Nephron progenitor cell (in vitro differentiated cells): ENCODE measurements at regions not wholly inside any gene's neighbourhood (a gene's known extent, or its start where the extent isn't known, plus 50 kb on each side); places are given as distances from the start of the nearest gene placed in this dataset.

ENCODE experiments used
- DNase-seq: peaks from one replicate; pipeline ENCODE4 v3.0.0; 2021
- H3K27ac Mint-ChIP-seq: 2 replicates; pipeline ENCODE4 v1.8.0; 2021; ENCODE audit warnings: mild to moderate bottlenecking, moderate library complexity, mixed read lengths
- H3K27me3 Mint-ChIP-seq: 2 replicates; pipeline ENCODE4 v1.8.0; 2021; ENCODE audit warnings: mild to moderate bottlenecking, low read depth, mixed read lengths; ENCODE audit not compliant: poor library complexity
- H3K36me3 Mint-ChIP-seq: 2 replicates; pipeline ENCODE4 v1.8.0; 2021; ENCODE audit warnings: low read depth, mixed read lengths
- H3K4me1 Mint-ChIP-seq: 2 replicates; pipeline ENCODE4 v1.8.0; 2021; ENCODE audit warnings: mixed read lengths
- H3K4me3 Mint-ChIP-seq: 2 replicates; pipeline ENCODE4 v1.8.0; 2021; ENCODE audit warnings: mild to moderate bottlenecking, moderate library complexity, mixed read lengths
- H3K9me3 Mint-ChIP-seq: 2 replicates; pipeline ENCODE4 v1.8.0; 2021; ENCODE audit warnings: mild to moderate bottlenecking, moderate library complexity, mixed read lengths
- TF ChIP-seq, protein P1 (sequence below): fragments of 200-600 bp; sonication (generic); IDR thresholded peaks from 2 replicates; pipeline ENCODE4 v1.5.0; 2021; ENCODE audit warnings: antibody characterized with exemption

- TF ChIP-seq, protein P1, sequence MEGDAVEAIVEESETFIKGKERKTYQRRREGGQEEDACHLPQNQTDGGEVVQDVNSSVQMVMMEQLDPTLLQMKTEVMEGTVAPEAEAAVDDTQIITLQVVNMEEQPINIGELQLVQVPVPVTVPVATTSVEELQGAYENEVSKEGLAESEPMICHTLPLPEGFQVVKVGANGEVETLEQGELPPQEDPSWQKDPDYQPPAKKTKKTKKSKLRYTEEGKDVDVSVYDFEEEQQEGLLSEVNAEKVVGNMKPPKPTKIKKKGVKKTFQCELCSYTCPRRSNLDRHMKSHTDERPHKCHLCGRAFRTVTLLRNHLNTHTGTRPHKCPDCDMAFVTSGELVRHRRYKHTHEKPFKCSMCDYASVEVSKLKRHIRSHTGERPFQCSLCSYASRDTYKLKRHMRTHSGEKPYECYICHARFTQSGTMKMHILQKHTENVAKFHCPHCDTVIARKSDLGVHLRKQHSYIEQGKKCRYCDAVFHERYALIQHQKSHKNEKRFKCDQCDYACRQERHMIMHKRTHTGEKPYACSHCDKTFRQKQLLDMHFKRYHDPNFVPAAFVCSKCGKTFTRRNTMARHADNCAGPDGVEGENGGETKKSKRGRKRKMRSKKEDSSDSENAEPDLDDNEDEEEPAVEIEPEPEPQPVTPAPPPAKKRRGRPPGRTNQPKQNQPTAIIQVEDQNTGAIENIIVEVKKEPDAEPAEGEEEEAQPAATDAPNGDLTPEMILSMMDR, result no peak
- Mint-ChIP-seq H3K4me1 (no peaks in the 10 kb centered on the region), H3K27me3 (no peaks in the 10 kb centered on the region), H3K9me3 (peaks cover 13% of the 10 kb centered on the region), H3K36me3 (peaks cover 10% of the 10 kb centered on the region), H3K4me3 (no peak overlapping the region), H3K27ac (no peak overlapping the region)
- no peak for DNase-seq
These were observed 287.4 kb downstream of the RAB28 start for GRCh38 chr4:13196721-13197120.

DNA sequence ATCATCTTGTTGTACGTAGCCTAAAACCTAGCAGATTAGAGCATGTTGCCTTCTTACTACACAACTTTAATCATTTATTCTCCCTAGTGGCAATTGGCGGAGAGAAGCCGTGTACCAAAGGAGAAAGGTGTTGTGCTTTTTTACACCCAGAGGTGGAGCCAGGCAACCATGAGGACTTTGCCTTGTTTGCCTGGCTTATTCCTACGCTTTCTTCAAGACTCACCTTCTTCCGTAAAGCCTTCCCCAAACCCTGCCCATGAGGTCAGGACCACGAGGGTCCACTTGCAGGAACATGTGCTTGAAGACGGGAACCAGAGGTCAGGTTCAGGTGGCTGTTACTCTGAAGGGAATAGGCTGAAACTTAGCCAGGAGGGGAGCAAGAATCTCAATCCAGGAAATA, 290.5 kb downstream of the RAB28 start:
- Mint-ChIP-seq H3K27me3 (no peaks in the 10 kb centered on the region), H3K4me3 (no peak overlapping the region), H3K9me3 (peaks cover 13% of the 10 kb centered on the region), H3K4me1 (no peaks in the 10 kb centered on the region), H3K27ac (no peak overlapping the region), H3K36me3 (peaks cover 10% of the 10 kb centered on the region)
- TF ChIP-seq, protein P1, result no peak
- no peak for DNase-seq

DNA sequence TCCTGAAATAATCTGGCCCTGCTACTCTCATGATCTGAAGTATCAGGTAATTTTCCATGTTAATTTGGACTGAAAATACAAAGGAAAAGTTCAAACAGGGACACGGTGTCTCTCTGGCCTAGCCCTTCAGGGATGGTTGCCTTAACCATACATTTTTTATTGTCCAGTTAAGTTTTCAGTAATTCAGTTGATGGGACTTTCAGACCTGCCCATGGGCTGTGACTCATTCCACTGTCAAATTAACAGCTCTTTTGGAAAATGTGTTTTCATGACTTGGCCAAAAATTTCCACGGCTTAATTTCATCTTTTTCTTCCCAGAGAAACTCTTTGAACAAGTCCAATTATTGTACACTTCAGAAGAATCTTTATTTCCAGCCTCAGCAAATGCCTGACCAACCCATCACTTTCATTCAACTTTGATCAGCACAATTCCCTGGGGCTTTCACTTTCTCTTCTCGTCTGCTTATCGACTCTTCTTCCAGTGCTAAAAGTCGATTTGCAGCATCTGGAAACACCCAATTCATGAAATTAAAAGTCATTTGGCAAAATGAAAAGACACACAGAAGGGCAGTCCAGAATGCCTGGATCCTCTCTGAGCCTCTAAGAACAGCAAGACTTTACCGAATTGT, 293.9 kb downstream of the RAB28 start:
- Mint-ChIP-seq H3K9me3 (peaks cover 22% of the 10 kb centered on the region), H3K27me3 (no peaks in the 10 kb centered on the region), H3K4me1 (no peaks in the 10 kb centered on the region), H3K36me3 (peaks cover 10% of the 10 kb centered on the region), H3K27ac (no peak overlapping the region), H3K4me3 (no peak overlapping the region)
- TF ChIP-seq, protein P1, result no peak
- no peak for DNase-seq

DNA sequence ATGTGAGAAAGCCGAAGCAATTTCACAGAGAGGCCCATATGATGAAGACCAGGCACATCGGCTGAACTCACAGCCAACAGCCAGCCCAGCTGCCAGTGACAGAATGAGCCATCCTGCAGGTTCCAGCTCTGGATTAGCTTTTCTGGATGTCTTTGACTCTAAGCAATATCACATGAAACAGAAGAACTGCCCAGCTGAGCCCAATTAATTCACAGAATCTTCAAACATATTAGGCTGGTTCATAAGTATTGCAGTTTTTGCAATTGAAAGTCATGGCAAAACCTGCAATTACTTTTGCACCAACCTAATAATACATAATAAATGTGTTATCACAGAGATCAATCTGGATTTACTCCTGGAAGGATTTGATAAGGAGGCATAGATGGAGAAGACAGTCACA, 299.9 kb downstream of the RAB28 start:
- TF ChIP-seq, protein P1, result no peak
- Mint-ChIP-seq H3K4me3 (no peak overlapping the region), H3K9me3 (peaks cover 12% of the 10 kb centered on the region), H3K27ac (no peak overlapping the region), H3K36me3 (no peaks in the 10 kb centered on the region), H3K4me1 (peaks cover 9% of the 10 kb centered on the region), H3K27me3 (no peaks in the 10 kb centered on the region)
- no peak for DNase-seq

- Mint-ChIP-seq H3K27ac (no peak overlapping the region), H3K4me1 (peaks cover 27% of the 10 kb centered on the region), H3K9me3 (peaks cover 12% of the 10 kb centered on the region), H3K27me3 (no peaks in the 10 kb centered on the region), H3K36me3 (no peaks in the 10 kb centered on the region), H3K4me3 (no peak overlapping the region)
- TF ChIP-seq, protein P1, result no peak
- no peak for DNase-seq
These were observed 302.0 kb downstream of the RAB28 start for GRCh38 chr4:13182133-13182532.

DNA sequence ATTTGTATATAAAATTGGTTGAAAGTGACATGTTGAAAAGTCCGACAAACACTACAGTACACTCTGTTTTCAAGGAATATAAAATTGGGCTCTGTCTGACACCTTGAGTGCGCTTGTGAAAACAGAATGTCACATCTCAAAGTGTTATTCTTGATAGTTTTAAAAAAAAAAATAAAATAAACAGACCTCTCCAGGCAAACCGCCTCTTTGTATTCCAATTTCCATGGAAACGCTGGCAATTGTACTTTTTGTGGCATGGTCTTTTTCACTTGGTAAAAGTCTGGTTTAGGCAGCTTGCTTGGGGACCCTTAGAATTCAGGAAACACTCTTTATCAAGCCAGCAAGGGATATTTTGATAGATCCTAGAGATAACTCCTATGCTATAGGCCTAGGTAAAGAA, 302.5 kb downstream of the RAB28 start:
- Mint-ChIP-seq H3K4me3 (no peak overlapping the region), H3K9me3 (peaks cover 11% of the 10 kb centered on the region), H3K36me3 (no peaks in the 10 kb centered on the region), H3K27ac (no peak overlapping the region), H3K4me1 (peaks cover 31% of the 10 kb centered on the region), H3K27me3 (no peaks in the 10 kb centered on the region)
- TF ChIP-seq, protein P1, result no peak
- no peak for DNase-seq
